PC-9 (cell line): ENCODE measurements at regions not wholly inside any gene's neighbourhood (a gene's known extent, or its start where the extent isn't known, plus 50 kb on each side); places are given as distances from the start of the nearest gene placed in this dataset.

Experiments
- CTCF ChIP-seq: fragments of 200-600 bp; sonication (generic); conservative IDR thresholded peaks from 2 replicates; pipeline ENCODE4 v1.6.1; 2017; ENCODE audit warnings: mixed run types, antibody characterized with exemption, mild to moderate bottlenecking, moderate library complexity
- EZH2 ChIP-seq: fragments of 200-600 bp; sonication (generic); IDR thresholded peaks from 2 replicates; pipeline ENCODE4 v1.8.0; 2017; ENCODE audit warnings: antibody characterized with exemption, low read depth

DNA sequence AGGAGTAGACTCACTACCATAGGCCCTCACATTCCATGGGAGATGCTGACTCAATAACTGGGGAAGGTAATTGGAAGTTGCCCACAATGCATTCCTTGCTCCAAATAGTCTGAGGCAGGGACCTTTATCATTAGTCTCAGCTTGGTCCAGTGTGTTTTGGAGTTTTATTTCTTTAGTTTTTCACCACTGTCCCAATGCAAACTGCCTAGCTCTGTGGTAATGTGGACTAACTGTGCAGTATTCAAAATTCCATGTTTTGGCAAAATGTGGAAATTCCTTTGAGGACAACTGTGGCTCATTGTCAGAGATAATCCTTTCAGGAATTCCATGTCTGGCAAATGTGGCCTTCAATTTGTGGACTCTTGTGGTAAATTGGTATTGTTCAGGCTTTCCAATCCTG is 78.1 kb upstream of the PAPPA2 start:
- TF ChIP-seq CTCF: no peak
- TF ChIP-seq EZH2: no peak
